ENCODE measurements at regions not wholly inside any gene's neighbourhood (a gene's known extent, or its start where the extent isn't known, plus 50 kb on each side); places are given as distances from the start of the nearest gene placed in this dataset.

DNA sequence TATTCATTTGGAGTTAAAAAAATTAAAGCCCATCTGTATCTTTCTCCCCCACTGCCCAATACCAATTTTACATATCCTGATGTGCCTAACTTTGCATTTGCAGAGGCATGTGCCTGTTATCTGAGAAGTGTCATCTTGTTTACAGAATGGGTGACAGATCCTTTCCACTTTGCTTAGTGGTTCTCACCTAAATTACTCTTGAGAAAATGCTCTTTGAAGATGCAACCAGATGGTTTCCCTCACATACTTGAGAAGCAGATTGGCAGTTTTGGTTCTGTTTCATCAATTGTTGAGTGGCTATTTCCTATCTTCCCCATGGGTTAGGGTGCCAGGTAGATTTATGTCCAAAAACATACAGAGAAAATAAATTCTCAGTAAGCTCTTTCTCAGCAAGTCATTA is 1051.4 kb upstream of the ATXN7L3B start:
- TF ChIP-seq, protein P1, sequence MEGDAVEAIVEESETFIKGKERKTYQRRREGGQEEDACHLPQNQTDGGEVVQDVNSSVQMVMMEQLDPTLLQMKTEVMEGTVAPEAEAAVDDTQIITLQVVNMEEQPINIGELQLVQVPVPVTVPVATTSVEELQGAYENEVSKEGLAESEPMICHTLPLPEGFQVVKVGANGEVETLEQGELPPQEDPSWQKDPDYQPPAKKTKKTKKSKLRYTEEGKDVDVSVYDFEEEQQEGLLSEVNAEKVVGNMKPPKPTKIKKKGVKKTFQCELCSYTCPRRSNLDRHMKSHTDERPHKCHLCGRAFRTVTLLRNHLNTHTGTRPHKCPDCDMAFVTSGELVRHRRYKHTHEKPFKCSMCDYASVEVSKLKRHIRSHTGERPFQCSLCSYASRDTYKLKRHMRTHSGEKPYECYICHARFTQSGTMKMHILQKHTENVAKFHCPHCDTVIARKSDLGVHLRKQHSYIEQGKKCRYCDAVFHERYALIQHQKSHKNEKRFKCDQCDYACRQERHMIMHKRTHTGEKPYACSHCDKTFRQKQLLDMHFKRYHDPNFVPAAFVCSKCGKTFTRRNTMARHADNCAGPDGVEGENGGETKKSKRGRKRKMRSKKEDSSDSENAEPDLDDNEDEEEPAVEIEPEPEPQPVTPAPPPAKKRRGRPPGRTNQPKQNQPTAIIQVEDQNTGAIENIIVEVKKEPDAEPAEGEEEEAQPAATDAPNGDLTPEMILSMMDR (IDR thresholded peaks at IDR 0.05; ENCODE audit: low read length) = no peak
- TF ChIP-seq EZH2phosphoT487 (IDR thresholded peaks at IDR 0.05; ENCODE audit: low read length) = no peak

Data from MM.1S (cell line).